Kidney (tissue), 13 donors: ENCODE measurements at regions not wholly inside any gene's neighbourhood (a gene's known extent, or its start where the extent isn't known, plus 50 kb on each side); places are given as distances from the start of the nearest gene placed in this dataset.

Experiments used
- DNase-seq, 5 donors: peaks; one replicate each; pipeline ENCODE4 v3.0.0-alpha.2; 2013 to 2020
- FAIRE-seq: peaks from 2 replicates; lab custom pipeline; 2012; peaks lifted over from hg19 to GRCh38; lab: Jason Lieb, UNC
- H3K27ac ChIP-seq, 2 donors: one replicate each; pipeline ENCODE4 v1.7.0; 2013; ENCODE audit warnings: low read depth in 2 of 2, low read length in 2 of 2, inconsistent platforms in 1 of 2
- H3K27me3 ChIP-seq: one replicate; pipeline ENCODE4 v1.7.1; 2013; ENCODE audit warnings: low read length, inconsistent platforms; ENCODE audit not compliant: control insufficient read depth, insufficient read depth
- H3K36me3 ChIP-seq, 3 donors: one replicate each; pipeline versions ENCODE4 v1.7.0 to v1.7.1; 2013; ENCODE audit warnings: low read length in 3 of 3, control low read depth in 1 of 3, inconsistent platforms in 1 of 3; ENCODE audit not compliant: insufficient read depth in 3 of 3, control insufficient read depth in 2 of 3
- H3K4me1 ChIP-seq, 3 donors: one replicate each; pipeline versions ENCODE4 v1.7.0 to v1.7.1; 2013; ENCODE audit warnings: low read length in 3 of 3, inconsistent platforms in 1 of 3, low read depth in 1 of 3; ENCODE audit not compliant: control insufficient read depth in 2 of 3, insufficient read depth in 2 of 3
- H3K4me3 ChIP-seq, 3 donors: one replicate each; pipeline versions ENCODE4 v1.7.0 to v1.8.1; 2013; ENCODE audit warnings: low read length in 3 of 3, control low read depth in 1 of 3, inconsistent platforms in 1 of 3
- H3K9ac ChIP-seq, 3 donors: one replicate each; pipeline versions ENCODE4 v1.7.0 to v1.7.1; 2013; ENCODE audit warnings: low read length in 3 of 3, control low read depth in 1 of 3, inconsistent platforms in 1 of 3
- H3K9me3 ChIP-seq, 3 donors: one replicate each; pipeline versions ENCODE4 v1.7.0 to v1.7.1; 2013; ENCODE audit warnings: low read length in 3 of 3, control low read depth in 1 of 3, inconsistent platforms in 1 of 3; ENCODE audit not compliant: control insufficient read depth in 2 of 3, insufficient read depth in 1 of 3
- CTCF ChIP-seq: IDR thresholded peaks from 3 replicates; pipeline ENCODE4 v1.5.1; 2012; ENCODE audit warnings: mild to moderate bottlenecking, moderate library complexity, borderline replicate concordance; ENCODE audit not compliant: insufficient read depth; ENCODE audit errors: extremely low read depth
- intact Hi-C: fragments of 100-400 bp; cut with DNase I; formaldehyde crosslinking; loops from one replicate; pipeline ENCODE4 v1.11.1; 2022
- donor health status: control.
- donor health status: control.
- donor health status: control.
- donor health status: control.
- donor health status: control.
- donor health status: DM: yes; HTN: yes; CAD: no.
- donor health status: Normal renal cell carcinoma (clear cell type).

- FAIRE-seq, result no peak
Observed at GRCh38 chr5:126053630-126054029, 369.6 kb upstream of the GRAMD2B start.

GRCh38 chr5:126054577-126055347 lies 368.4 kb upstream of the GRAMD2B start:
- no peaks in the 10 kb centered on the region for H3K9me3 ChIP-seq
- peak in 2 of 5 donors; percentile 60 to 68 for DNase-seq
- H3K27me3 ChIP-seq, result no peaks in the 10 kb centered on the region
- H3K9ac ChIP-seq, result no peak overlapping the region
- peaks cover 4 to 12% (median 8%) of the 10 kb centered on the region in 3 donors for H3K4me1 ChIP-seq
- no peaks in the 10 kb centered on the region for H3K36me3 ChIP-seq
- no peak for TF ChIP-seq CTCF
- H3K4me3 ChIP-seq, result peak overlapping the region in 2 of 3 donors; percentile 15 to 33
- FAIRE-seq, result peak; percentile 83
- intact Hi-C loops, result no loop called here
- H3K27ac ChIP-seq, result no peak overlapping the region

More at GRCh38 chr5:126053630-126054029, 369.6 kb upstream of the GRAMD2B start:
- intact Hi-C loops, result no loop called here
- no peaks in the 10 kb centered on the region for H3K9me3 ChIP-seq
- H3K4me3 ChIP-seq, result no peak overlapping the region
- TF ChIP-seq CTCF, result no peak
- H3K4me1 ChIP-seq, result peaks cover 4 to 12% (median 8%) of the 10 kb centered on the region in 3 donors
- H3K27me3 ChIP-seq, result no peaks in the 10 kb centered on the region
- H3K27ac ChIP-seq, result no peak overlapping the region
- no peaks in the 10 kb centered on the region for H3K36me3 ChIP-seq
- no peak overlapping the region for H3K9ac ChIP-seq
- DNase-seq, result peak in 1 of 5 donors; percentile 12

DNA sequence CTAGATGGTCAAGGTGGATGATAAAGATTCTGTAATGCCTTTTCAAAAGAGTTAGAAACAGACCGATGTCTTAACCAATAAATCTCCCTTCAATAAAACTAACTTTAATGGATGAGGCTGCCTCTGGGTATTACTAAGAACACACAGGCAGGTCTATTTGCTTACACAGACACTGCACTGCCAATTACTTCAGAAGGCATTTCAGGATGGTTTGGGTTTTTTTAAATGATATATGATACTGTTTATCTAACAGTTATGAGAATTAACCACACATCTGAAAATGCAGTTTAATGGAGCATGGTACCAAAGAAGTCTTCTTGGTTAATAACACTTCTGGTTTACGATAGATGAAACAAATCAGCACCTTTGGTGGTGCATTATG lies 367.9 kb upstream of the GRAMD2B start:
- Histone ChIP-seq H3K4me1 (peaks cover 4 to 12% (median 8%) of the 10 kb centered on the region in 3 donors), H3K27me3 (no peaks in the 10 kb centered on the region), H3K27ac (no peak overlapping the region), H3K4me3 (no peak overlapping the region), H3K9me3 (no peaks in the 10 kb centered on the region), H3K9ac (no peak overlapping the region), H3K36me3 (no peaks in the 10 kb centered on the region)
- intact Hi-C loops, result no loop called here
- FAIRE-seq (no peak), DNase-seq (peak in 1 of 5 donors; percentile 32)
- TF ChIP-seq CTCF, result no peak

DNA sequence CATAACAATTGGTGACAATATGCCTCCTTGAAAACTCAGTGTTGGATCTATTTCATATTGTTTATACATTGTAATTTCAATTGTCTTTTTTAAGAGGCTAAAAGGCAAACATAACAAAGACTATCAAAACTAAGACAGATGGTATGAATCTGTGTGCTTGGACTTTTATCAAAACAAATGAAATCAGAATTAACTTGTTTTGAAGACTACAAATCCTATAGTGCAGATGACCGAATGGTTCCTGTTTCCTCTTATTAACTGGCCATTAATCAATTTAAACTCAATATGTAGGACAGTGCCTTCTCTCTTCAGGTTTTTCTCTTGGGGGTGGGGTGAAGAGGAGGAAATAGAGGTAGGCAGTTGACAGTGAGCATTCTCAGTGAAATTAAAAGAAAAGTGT lies 366.9 kb upstream of the GRAMD2B start:
- H3K27ac ChIP-seq, result no peak overlapping the region
- peaks cover 4 to 12% (median 8%) of the 10 kb centered on the region in 3 donors for H3K4me1 ChIP-seq
- DNase-seq, result peak in 2 of 5 donors; percentile 43 to 75
- no peak overlapping the region for H3K9ac ChIP-seq
- no peaks in the 10 kb centered on the region for H3K36me3 ChIP-seq
- no peaks in the 10 kb centered on the region for H3K9me3 ChIP-seq
- no peak for TF ChIP-seq CTCF
- no peaks in the 10 kb centered on the region for H3K27me3 ChIP-seq
- no peak for FAIRE-seq
- intact Hi-C loops, result no loop called here
- no peak overlapping the region for H3K4me3 ChIP-seq
